ENCODE measurements at regions not wholly inside any gene's neighbourhood (a gene's known extent, or its start where the extent isn't known, plus 50 kb on each side); places are given as distances from the start of the nearest gene placed in this dataset.

DNA sequence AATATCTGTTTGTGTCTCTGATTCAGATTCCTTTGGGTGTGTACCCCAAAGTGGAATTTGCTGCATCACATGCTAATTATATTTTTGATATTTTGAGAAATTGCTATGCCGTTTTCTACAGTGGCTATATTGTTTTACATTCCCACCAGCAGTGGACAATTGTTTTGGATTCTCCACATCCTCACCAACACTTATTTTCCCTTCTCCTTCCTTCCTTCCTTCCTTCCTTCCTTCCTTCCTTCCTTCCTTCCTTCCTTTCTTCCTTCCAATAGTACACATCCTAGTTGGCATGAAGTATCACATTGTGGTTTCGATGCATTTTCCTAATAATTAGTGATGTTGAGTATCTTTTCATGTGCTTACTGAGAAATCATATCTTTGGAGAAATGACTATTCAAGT, 535.5 kb downstream of the SH2D4B start:
- Histone ChIP-seq H4K20me1 (ENCODE audit: low read depth, low read length) (no peaks in the 10 kb centered on the region), H3K4me2 (ENCODE audit: low read depth, low read length, poor library complexity, severe bottlenecking) (no peak overlapping the region), H3K36me3 (ENCODE audit: low read length) (no peaks in the 10 kb centered on the region), H3K79me2 (ENCODE audit: insufficient read depth, low read length) (no peaks in the 10 kb centered on the region), H3K27me3 (ENCODE audit: low read length) (no peaks in the 10 kb centered on the region), H2AFZ (ENCODE audit: low read depth, low read length, severe bottlenecking) (no peak overlapping the region), H3K4me3 (ENCODE audit: insufficient read depth, low read length, poor library complexity, severe bottlenecking) (no peak overlapping the region), H3K9me3 (ENCODE audit: insufficient read depth, low read length) (no peaks in the 10 kb centered on the region), H3K9me2 (replicated peaks; ENCODE audit: insufficient read depth, low read length) (no peaks in the 10 kb centered on the region), H3F3A (ENCODE audit: insufficient read depth) (no peaks in the 10 kb centered on the region), H3K27ac (ENCODE audit: low read depth, low read length) (no peak overlapping the region), H3K9ac (ENCODE audit: low read length) (no peak overlapping the region)
- TF ChIP-seq EZH2phosphoT487 (conservative IDR thresholded peaks at IDR 0.05; ENCODE audit: low read length): no peak
- TF ChIP-seq, protein P1, sequence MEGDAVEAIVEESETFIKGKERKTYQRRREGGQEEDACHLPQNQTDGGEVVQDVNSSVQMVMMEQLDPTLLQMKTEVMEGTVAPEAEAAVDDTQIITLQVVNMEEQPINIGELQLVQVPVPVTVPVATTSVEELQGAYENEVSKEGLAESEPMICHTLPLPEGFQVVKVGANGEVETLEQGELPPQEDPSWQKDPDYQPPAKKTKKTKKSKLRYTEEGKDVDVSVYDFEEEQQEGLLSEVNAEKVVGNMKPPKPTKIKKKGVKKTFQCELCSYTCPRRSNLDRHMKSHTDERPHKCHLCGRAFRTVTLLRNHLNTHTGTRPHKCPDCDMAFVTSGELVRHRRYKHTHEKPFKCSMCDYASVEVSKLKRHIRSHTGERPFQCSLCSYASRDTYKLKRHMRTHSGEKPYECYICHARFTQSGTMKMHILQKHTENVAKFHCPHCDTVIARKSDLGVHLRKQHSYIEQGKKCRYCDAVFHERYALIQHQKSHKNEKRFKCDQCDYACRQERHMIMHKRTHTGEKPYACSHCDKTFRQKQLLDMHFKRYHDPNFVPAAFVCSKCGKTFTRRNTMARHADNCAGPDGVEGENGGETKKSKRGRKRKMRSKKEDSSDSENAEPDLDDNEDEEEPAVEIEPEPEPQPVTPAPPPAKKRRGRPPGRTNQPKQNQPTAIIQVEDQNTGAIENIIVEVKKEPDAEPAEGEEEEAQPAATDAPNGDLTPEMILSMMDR (IDR thresholded peaks at IDR 0.05; ENCODE audit: insufficient read depth, low read length, poor library complexity, severe bottlenecking): no peak

DNA sequence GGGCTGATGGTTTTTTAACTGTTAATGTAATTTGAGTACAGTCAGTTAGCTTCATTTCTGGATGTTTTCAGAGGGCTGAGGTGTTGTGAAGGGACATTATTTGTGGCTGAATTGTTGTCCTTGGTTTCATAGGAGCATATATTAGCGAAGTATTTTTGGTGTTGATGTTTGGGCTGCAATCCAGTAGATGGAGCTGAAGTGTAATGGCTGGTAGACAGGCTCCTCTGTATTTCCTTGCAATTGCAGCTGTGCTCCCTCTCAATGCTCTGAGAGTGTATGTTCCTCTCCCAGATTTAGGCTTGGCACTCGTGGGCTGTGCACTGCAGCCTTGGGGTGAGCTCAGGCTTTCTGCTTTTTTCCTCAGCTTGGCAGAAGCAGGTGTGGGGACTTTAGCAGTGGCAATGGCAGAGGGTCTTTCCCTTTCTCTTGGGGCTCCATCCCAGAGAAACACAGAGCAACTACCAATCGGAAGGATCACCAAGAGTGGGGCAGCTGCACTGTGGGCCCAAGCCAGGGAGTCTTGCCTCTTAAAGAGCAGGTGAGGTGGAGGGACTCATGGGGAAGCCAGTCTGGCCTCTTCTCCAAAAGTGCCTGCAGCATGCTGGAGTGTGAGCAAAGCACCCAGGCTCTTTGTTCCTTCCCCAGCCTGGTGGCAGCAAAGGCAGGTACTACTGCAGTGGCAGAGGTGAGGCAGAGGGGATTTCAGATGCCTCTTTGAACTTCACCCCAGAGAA, 544.4 kb downstream of the SH2D4B start:
- no peaks in the 10 kb centered on the region for H3K9me3 ChIP-seq (ENCODE audit: insufficient read depth, low read length)
- TF ChIP-seq EZH2phosphoT487 (conservative IDR thresholded peaks at IDR 0.05; ENCODE audit: low read length): no peak
- TF ChIP-seq, protein P1 (IDR thresholded peaks at IDR 0.05; ENCODE audit: insufficient read depth, low read length, poor library complexity, severe bottlenecking): no peak
- H4K20me1 ChIP-seq (ENCODE audit: low read depth, low read length): no peaks in the 10 kb centered on the region
- no peak overlapping the region for H2AFZ ChIP-seq (ENCODE audit: low read depth, low read length, severe bottlenecking)
- H3K79me2 ChIP-seq (ENCODE audit: insufficient read depth, low read length): no peaks in the 10 kb centered on the region
- no peaks in the 10 kb centered on the region for H3K27me3 ChIP-seq (ENCODE audit: low read length)
- no peak overlapping the region for H3K4me2 ChIP-seq (ENCODE audit: low read depth, low read length, poor library complexity, severe bottlenecking)
- no peaks in the 10 kb centered on the region for H3F3A ChIP-seq (ENCODE audit: insufficient read depth)
- H3K9me2 ChIP-seq (replicated peaks; ENCODE audit: insufficient read depth, low read length): no peaks in the 10 kb centered on the region
- no peaks in the 10 kb centered on the region for H3K36me3 ChIP-seq (ENCODE audit: low read length)
- no peak overlapping the region for H3K27ac ChIP-seq (ENCODE audit: low read depth, low read length)
- no peak overlapping the region for H3K4me3 ChIP-seq (ENCODE audit: insufficient read depth, low read length, poor library complexity, severe bottlenecking)
- H3K9ac ChIP-seq (ENCODE audit: low read length): no peak overlapping the region

DNA sequence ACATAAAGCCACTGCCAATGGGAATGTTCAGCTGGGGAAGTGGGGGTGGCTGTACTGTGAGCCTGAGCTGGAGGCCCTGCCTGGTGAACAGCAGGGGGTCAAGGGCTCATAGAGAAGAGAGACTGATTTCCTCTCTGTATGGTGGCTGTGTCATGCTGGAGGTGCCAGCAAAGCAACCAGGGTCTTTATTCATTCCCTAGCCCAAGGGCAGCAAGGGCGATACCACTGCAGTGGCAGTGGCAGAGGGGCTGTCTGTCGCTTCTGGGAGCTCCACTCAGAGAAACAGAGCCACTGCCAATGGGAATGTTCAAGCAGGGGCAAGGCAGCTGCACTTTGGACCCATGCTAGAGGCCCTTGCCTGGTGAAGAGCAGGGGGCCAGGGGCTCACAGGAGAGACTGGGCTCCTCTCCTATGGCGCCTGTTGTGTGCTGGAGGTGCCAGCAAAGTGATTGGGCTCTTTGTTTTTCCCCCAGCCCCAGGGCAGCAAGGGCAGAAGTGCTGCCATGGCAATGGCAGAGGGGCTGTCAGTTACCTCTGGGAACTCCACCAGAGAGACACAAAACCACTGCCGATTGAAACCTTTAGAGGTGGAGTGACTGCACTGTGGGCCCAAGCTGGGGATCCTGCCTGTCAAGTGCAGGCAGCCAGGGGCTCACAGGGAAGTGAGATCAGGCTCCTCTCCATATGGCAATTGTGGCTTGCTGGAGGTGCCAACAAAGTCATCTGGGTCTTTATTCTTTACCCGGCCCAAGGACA, 545.1 kb downstream of the SH2D4B start:
- Histone ChIP-seq H2AFZ (ENCODE audit: low read depth, low read length, severe bottlenecking) (no peak overlapping the region), H3K9me2 (replicated peaks; ENCODE audit: insufficient read depth, low read length) (no peaks in the 10 kb centered on the region), H3K9me3 (ENCODE audit: insufficient read depth, low read length) (no peaks in the 10 kb centered on the region), H3K4me3 (ENCODE audit: insufficient read depth, low read length, poor library complexity, severe bottlenecking) (no peak overlapping the region), H4K20me1 (ENCODE audit: low read depth, low read length) (no peaks in the 10 kb centered on the region), H3K36me3 (ENCODE audit: low read length) (no peaks in the 10 kb centered on the region), H3K27ac (ENCODE audit: low read depth, low read length) (no peak overlapping the region), H3K9ac (ENCODE audit: low read length) (no peak overlapping the region), H3F3A (ENCODE audit: insufficient read depth) (no peaks in the 10 kb centered on the region), H3K27me3 (ENCODE audit: low read length) (no peaks in the 10 kb centered on the region), H3K79me2 (ENCODE audit: insufficient read depth, low read length) (no peaks in the 10 kb centered on the region), H3K4me2 (ENCODE audit: low read depth, low read length, poor library complexity, severe bottlenecking) (no peak overlapping the region)
- TF ChIP-seq, protein P1 (IDR thresholded peaks at IDR 0.05; ENCODE audit: insufficient read depth, low read length, poor library complexity, severe bottlenecking): no peak
- no peak for TF ChIP-seq EZH2phosphoT487 (conservative IDR thresholded peaks at IDR 0.05; ENCODE audit: low read length)

Measured in SU-DHL-6 (cell line).